ENCODE measurements at regions not wholly inside any gene's neighbourhood (a gene's known extent, or its start where the extent isn't known, plus 50 kb on each side); places are given as distances from the start of the nearest gene placed in this dataset.

DNA sequence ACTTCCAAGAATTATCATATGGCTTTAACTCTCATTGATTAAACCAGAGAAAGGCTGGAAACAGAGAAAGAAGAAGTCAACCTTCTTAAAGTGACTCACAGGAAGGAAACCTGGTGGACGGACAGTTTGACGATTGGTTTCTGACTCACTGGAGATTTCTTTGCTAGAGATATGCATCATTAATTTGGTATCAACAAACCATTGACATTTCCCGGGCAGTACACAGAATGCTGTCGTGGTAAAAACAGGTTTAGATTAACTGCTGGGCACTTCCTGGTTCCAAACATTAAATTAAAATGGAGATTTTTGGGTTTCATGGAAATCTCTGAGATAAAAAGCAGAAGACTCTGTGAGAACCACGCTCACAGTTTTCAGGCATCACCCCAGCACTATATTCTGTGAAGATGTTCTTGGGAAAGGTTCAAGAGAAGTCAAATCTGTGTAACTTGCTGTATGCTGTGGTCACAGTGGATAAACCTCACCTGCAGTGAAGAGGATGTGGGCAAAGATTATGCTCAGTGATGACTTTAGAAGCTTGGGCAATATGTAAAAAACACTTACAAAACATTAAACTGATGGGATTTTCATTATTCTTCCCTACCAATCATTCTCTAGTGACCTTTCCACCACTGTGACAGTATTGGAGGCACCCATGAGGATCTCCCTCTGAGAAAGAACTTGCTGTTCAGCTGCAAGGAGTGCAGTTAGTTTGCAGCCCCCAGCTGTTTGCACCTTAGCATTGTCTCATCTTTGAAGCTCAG lies 61.1 kb upstream of the CD44 start:
- DNase-seq: no peak

DNA sequence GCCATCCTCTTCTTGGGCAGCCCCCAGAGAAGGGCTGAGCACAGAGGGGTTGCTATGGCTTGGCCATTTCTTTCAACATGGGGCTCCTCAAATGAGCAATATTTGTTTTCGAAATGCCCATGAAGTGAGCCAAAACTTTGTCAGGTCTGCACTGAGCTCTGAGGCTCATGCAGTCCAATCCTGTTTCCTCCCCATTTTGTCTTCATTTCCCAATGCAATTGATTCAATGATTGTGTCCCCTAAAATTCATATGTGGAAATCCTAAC lies 60.6 kb upstream of the CD44 start:
- no peak for DNase-seq

DNA sequence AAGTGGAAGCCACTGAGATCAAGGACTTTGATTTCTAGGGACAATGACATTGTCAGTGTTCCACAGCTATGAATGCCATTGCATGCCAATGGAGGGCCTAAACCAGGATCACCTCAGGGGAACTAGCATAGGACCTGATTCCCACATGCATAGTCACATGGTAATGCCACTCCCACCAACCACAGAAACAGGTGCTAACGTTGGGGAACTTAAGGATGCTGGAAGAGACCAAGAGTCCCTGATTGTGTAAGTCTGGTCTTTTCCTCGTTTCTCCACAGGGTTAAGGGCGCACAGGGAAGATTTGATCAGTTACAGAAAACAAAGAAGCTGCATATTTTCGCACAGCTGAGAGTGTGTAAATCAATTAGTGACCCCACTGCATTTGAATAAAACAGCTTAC lies 59.4 kb upstream of the CD44 start:
- no peak for DNase-seq

DNA sequence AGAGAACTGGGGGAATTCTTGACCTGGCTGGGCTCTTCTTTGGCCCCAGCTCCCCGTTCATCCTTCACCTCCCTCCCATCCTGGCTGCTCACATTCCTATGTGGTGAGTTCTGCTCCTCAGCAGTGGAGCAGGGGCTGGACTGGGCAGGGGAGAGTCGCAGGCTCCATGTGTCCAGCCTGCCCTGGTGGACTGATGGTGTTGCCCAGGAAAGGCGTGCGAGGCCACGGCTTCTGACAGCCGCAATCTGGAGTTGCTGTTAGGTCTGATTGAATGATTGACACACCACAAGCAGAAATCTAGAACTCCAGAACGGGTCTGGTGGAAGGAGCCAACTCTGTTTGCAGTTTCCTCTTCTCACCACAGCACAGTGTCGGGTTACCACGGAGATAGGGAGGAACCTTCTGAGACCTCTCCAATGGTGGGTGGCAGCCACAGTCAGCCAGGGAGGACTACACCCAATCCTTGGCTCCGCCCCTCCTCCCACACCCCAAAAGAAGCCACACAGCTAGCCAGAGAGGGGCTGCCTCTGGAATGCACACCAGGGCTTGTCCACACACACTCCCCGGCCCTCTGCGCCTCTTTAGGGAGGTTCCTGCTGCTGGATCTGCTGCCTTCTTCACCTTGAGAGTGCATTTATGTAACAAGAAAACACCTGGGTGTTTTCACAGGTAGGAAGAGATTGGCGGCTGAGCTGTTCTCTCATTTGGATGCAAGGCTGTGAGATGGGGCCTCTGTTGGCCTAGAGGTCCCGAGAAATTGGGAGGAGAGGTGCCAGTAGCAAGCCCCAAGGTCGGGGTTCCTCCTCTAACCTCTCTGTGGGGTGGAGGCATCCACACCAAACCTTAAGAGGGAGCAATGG lies 56.4 kb upstream of the CD44 start:
- DNase-seq: peak; percentile 77

DNA sequence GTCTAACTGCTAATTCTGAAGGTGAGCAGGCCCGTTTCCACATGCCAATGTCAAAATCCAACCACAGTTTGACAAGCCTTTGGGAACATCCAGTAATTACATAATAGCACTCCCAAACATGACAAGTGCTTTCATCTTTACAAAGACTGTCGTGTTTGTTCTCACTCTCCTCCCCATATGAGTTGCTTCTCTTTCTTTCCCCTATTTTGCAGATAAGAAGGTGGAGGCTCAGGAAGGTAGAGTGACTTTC lies 55.9 kb upstream of the CD44 start:
- DNase-seq: no peak

DNA sequence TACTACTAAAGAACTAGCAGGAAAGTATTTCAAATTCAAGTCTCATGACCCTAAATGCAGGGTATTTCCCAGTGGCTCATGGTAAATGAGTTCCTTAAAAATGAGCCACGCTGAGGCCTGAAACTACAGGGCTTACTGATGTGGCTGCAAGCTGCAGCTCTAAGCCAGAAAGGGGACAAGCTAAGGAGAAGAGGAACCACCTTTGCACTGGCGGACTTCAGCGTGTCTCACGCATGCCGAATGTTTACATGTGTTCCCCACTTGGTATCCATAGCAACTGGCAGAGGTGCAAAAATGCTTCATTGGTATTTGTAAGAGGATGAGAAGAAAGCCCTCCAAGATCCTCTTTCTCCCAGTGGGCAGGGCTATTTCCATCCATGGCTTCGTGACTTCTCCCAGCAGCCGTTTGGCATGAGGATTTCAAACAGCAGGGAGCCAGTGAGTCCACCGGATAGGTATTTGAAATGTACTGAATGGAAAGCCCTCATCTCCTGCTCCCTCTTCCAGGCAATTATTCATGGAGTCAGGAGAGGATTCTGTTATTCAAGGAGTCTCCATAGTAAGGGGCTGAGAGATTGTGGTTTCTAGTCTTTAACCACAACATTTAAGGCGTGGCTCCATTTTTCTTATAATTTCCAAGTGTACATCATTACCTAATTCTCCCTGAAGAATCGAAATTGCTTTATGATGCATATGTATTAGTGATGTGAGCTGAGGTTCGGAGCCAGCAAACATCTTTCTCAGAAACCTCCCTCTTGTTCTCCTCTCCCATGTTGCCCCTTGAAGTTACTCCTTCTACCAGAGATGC lies 55.3 kb upstream of the CD44 start:
- DNase-seq: peak; percentile 94

DNA sequence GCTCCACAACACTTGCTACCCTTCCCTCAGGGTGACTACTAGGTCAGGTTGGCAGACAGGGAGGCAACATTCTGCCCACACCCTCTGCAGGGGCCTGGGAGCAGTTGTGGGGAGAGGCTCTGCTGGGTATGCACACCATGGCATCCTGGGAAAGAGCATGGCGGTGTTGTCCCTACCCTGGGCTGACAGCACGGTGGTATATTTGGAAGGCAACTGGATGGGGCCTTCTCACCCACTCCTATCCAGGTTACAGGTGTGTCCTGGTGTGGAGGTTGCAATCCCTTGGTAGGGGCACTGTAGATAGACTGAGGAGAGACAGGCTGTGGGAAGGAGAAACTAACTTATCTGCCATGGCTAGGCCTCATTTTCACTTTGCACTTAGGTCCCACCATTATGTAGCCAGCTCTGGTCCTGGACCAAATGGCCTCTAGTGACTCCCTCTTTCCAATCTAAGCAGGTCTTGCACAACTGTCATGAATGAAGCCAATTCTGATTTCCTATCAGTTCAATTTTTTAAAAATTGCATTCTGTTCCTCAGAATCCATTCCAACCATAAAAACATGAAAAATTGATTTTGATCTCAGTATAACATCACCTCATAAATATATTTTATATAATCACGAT lies 54.0 kb upstream of the CD44 start:
- no peak for DNase-seq

DNA sequence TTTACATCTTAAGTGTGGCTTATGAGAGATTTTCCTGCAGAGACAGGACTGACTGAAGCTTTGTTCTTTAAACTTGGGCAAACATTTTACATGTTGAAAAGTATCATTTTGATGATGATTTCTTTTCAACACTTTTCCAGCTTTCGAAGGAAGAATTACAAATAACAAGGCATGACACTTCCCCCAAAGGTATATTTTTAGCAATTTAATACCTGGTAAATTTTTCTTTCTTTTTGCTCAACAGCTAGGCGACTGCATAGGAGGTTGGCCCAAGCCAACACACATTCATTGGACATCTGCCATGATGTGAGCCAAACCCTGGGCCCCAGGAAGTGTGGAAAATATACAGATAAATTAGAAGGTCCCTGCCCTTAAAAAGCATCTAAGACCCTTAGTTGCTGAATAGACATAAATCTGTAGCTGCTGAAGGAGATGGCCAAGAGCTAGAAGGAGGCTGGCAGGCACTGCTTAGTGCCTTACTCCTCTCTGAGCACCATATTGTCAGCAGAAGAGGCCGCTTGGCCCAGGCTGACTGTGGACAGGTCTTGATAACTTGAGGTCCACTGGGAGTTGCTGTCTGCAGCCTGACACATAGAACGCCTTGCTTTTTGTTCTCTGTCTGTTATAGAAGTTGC lies 53.3 kb upstream of the CD44 start:
- peak; percentile 55 for DNase-seq

DNA sequence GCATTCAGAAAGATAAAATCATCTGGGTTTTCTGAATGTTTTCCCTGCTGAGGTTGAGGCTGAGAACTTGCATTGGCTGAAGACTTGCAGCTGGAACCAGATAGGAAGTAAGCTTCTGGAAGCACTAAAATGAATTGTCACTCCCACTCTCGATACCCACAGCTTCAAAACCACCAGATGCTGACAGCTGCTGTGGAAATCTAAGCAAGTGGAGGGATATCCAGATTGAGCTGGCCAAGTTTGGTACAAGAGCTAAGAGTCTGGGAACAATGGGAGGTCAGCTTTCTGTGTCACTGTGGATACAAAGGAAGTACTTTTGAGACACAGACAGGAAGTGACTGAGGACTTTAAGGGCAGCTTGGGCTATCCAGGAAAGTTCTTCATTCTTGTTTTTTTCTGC lies 51.3 kb upstream of the CD44 start:
- peak; percentile 63 for DNase-seq

DNA sequence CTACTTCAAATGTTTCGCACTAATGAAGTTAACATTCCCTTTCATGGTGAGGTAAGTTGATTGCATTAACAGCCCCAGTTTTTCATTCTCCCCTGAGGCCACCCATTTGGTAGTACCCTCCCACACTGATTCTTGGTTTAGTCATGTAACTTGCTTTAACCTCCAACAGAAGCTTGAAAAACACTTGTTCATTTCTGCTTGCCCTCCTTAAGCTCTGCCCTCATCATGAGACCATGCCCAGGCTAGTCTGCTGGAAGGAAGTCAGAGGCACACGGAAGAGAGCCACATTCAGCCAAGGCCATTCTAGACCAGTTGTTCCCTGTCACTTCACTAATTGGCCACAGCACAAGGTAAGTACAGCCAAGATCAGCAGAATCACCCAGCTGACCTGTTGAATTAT lies 50.7 kb upstream of the CD44 start:
- no peak for DNase-seq

DNA sequence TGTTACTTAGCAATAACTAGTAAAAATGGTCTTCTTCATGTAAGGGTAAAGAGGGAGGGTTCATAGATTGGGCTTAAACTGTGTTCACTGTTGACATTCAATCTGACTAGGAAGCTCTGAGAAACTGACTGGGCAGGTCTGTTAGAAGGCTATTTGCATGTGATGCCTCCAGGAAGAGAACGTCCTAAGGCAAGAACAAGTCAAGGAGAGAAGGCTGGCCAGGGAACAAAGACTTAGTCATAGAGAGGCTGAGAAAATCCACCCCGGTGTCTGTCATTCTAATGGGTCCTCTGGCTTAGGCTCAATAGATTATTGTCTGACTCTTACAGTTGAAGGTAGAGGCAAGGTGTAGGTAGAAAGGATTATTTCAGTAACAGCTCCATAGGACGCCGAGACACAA lies 50.3 kb upstream of the CD44 start:
- no peak for DNase-seq
